GM21528 (cell line): ENCODE measurements at regions not wholly inside any gene's neighbourhood (a gene's known extent, or its start where the extent isn't known, plus 50 kb on each side); places are given as distances from the start of the nearest gene placed in this dataset.
"Not testable (repeated sequence)": the region's sequence is repeated elsewhere in the genome, so short reads cannot be mapped to it uniquely, and the experiment has no call there.

ENCODE experiments used
- ATAC-seq: cut with Tn5 transposase; IDR thresholded peaks from one replicate; pipeline ENCODE4 v1.9.1; 2021; ENCODE audit warnings: mild to moderate bottlenecking, moderate library complexity; ENCODE audit not compliant: unreplicated experiment, low FRiP score

- not testable (repeated sequence) for ATAC-seq
These were observed 676.9 kb downstream of the SI start for GRCh38 chr3:164401440-164401839.

GRCh38 chr3:164397462-164397861 is 680.8 kb downstream of the SI start:
- ATAC-seq: no peak

GRCh38 chr3:164393171-164393570 is 685.1 kb downstream of the SI start:
- no peak for ATAC-seq

GRCh38 chr3:164390046-164390445 is 688.2 kb downstream of the SI start:
- no peak for ATAC-seq

GRCh38 chr3:164387236-164387635 is 691.1 kb downstream of the SI start:
- no peak for ATAC-seq

- no peak for ATAC-seq
These were observed 698.1 kb downstream of the SI start for GRCh38 chr3:164380156-164380555.

- no peak for ATAC-seq
These were observed 700.8 kb downstream of the SI start for GRCh38 chr3:164377466-164377865.

GRCh38 chr3:164375995-164376394 is 702.3 kb downstream of the SI start:
- ATAC-seq: no peak

GRCh38 chr3:164375538-164375937 is 702.8 kb downstream of the SI start:
- no peak for ATAC-seq

GRCh38 chr3:164371681-164372080 is 706.6 kb downstream of the SI start:
- no peak for ATAC-seq

- ATAC-seq: no peak
These were observed 707.3 kb downstream of the SI start for GRCh38 chr3:164370970-164371369.

- ATAC-seq: no peak
These were observed 713.1 kb downstream of the SI start for GRCh38 chr3:164365242-164365641.

- ATAC-seq: no peak
These were observed 714.2 kb downstream of the SI start for GRCh38 chr3:164364111-164364510.

GRCh38 chr3:164360738-164361406 is 717.4 kb downstream of the SI start:
- no peak for ATAC-seq

- no peak for ATAC-seq
These were observed 718.2 kb downstream of the SI start for GRCh38 chr3:164360078-164360578.

GRCh38 chr3:164352991-164353390 is 725.3 kb downstream of the SI start:
- no peak for ATAC-seq

- ATAC-seq: no peak
These were observed 727.2 kb downstream of the SI start for GRCh38 chr3:164351131-164351530.

GRCh38 chr3:164342206-164342605 is 736.1 kb downstream of the SI start:
- ATAC-seq: not testable (repeated sequence)

- no peak for ATAC-seq
These were observed 737.2 kb downstream of the SI start for GRCh38 chr3:164341086-164341485.

- no peak for ATAC-seq
These were observed 738.0 kb downstream of the SI start for GRCh38 chr3:164340273-164340672.

GRCh38 chr3:164332831-164333802 is 745.2 kb downstream of the SI start:
- no peak for ATAC-seq
